Inflammatory macrophage treated with lipopolysaccharide for 1 hour (primary cell): ENCODE measurements at regions not wholly inside any gene's neighbourhood (a gene's known extent, or its start where the extent isn't known, plus 50 kb on each side); places are given as distances from the start of the nearest gene placed in this dataset.
"Not testable (repeated sequence)": the region's sequence is repeated elsewhere in the genome, so short reads cannot be mapped to it uniquely, and the experiment has no call there.

Experiments
- DNase-seq, 2 donors: peaks; one replicate each; pipeline ENCODE4 v3.0.0-alpha.2; 2020 to 2022

DNA sequence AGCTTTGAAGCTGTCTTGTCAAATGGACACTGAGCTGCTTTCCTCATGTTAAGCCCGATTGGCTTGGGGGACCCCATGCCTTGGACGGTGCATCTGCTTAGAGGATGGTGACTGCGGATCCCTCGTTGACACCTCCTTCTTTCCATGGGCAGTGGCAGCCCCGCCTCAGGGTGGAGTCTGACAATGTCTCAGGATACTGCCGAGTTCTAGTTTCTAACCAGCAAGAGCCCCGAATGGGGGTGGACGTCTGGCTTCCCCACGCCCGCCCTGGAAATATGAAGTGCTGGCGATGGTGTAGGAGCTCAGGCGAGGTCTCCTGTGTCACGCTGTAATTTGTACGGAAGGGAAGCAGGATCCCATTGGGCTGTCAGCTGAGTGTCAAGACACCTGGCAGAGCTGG is 106.2 kb upstream of the CTBP2 start:
- DNase-seq = no peak

- no peak for DNase-seq
Measured at GRCh38 chr10:125265579-125265955, 105.2 kb upstream of the CTBP2 start.

DNA sequence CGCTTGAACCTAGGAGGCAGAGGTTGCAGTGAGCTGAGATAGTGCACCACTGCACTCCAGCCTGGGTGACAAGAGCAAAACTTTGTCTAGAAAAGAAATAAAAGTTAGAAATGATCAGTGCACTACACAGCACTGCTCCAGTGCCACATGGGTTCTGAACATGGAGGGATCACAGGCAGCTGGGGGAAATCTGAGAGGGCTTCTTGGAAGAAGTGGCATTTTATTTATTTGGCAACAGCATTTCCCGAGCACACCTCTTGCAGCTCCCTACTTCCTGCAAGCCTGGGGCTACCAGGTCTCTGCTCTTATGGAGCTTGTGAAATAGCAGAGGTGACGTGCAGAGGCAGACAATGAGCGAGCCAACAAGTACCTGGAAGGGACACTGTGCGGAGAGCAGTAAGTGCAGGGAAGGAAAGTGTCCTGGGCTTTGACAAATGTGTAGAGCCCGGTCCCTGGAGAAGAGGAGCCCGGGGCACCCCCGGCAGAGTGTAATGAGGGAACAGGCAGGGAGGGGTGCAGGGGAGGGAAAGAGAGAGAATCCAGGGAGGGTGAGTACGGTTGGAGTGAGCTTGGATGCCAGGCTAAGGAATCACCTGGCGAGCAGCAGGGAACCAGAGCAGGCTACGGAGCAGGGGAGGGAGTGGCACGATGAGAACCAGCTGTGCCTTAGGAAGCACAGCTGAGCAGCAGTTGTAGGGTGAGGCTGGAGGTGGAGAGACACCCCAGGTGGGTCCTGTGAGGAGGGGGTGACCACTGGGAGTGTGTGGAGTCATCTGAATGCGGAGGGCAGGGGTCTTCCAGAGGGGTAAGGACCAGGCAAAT is 104.6 kb upstream of the CTBP2 start:
- no peak for DNase-seq

GRCh38 chr10:125264091-125264490 is 103.7 kb upstream of the CTBP2 start:
- DNase-seq = no peak

DNA sequence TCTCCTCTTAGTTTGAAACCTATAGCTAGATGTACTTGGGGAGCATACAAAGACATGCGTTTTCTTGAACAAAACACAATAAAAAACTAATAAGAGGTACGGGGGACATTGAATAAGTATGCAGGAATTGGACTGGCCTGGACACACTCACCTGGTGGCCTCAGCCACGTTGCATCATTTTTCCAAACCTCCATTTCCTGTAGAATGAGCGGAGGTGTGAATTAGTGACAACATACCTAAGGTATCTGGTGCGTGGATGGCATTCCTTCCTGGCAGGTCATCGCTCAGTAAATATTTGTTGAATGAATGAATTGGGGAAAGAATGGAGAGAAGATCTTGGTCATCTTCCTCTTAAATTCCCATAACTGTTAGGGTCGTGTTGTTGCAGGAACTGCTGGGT is 103.2 kb upstream of the CTBP2 start:
- no peak for DNase-seq

- no peak for DNase-seq
Measured at GRCh38 chr10:125262920-125263319, 102.6 kb upstream of the CTBP2 start.

DNA sequence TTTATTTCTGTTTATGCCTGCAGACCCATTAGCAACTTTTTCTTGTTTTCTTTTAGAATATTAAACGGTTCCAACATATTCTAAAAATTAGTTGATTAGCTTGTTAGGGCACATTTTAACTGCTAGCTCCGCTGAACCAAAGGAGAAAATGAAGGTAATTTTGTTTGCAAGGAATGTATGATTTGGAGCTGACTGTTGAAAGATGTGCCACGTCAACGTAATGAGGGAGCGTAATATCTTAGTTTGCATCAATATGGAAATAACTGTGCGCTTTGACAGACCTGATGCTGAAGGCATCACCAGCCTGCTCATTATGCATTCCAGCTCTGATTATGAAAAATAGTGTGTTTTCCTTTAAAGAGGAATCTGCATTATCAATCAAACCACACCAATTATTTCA is 102.0 kb upstream of the CTBP2 start:
- no peak for DNase-seq

DNA sequence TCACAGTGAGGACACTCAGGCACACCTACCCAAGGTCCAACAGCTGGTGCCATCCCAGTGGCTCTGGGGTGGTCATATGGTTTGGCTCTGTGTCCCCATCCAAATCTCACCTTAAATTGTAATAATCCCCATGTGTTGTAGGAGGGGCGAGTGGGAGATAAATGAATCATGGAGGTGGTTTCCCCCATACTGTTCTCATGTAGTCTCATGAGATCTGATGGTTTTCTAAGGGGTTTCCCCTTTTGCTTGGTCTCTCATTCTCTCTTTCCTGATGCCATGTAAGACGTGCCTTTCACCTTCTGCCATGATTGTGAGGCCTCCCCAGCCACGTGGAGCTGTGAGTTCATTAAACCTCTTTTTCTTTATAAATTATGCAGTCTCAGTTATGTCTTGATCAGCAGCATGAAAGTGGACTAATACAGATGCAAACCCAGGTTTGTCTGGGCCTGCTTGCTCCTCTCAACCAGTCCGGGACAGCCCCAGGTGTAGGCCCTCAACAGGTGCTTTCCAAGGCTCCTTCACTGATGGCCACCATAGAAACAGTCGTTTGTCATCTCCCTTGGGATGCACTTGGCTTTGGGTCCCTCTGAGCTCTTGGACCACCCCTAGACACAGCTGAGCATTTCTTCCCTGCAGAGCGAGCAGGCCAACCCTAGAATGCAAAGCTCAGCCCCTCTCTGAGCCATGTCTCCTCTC is 101.3 kb upstream of the CTBP2 start:
- no peak for DNase-seq

- DNase-seq = no peak
Measured at GRCh38 chr10:125260260-125260659, 99.9 kb upstream of the CTBP2 start.

DNA sequence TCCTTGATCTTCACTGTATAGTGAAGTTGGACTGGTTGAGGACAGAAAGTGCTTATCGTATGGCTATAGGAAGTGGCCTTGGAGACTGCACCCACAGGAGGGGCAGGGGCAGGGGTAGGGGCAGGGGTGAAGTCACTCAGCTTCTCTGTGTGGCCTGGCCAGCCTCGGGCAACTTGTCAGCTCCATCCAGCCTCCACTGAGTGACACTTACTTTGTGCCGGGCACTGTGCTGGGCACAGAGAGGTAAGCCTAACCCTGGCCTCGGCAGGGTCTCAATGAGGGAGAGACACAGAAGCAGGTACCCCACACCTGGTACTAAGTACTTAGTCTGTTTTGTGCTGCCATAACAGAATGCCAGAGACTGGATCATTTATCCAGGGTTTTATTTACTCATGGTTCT is 99.3 kb upstream of the CTBP2 start:
- DNase-seq = no peak

DNA sequence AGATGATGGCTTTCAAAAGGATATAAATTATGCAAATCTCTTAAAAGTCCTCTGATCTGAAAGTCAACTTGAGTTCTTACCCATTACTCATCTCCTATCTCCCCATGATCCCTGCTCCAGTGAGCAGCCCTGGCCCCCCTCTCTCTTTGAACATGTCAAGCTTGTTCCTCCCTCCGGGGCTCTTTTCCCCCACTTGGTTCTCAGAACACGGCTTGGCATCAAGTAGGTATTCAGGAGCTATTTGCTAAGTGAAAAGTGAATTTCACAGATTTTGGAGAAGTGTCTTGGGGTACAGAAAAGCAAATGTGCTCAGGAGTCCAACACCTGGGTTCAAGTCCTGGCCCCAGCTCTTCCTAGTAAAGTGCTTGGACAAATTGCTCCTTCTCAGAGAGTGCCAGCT is 98.3 kb upstream of the CTBP2 start:
- no peak for DNase-seq

GRCh38 chr10:125257521-125258108 is 97.3 kb upstream of the CTBP2 start:
- DNase-seq = no peak

DNA sequence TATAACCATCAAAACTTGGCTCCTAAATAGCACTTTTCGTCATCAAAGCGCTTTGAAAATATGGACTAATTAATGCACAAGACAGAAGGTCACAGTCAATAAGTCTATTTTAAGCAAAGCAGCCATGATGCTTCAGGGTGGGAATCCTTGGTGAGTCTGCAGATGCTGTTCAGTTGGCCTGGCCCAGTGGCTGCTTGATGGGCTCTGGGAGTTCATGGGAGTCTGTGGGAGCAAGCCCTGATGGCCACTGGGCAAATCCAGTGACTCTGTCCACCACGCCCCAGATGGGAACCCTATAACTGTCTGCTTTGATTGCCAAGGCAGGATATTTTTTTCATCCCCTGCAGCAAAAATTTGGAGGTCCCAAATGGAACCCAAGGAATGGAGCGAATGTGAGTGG is 95.7 kb upstream of the CTBP2 start:
- no peak for DNase-seq

DNA sequence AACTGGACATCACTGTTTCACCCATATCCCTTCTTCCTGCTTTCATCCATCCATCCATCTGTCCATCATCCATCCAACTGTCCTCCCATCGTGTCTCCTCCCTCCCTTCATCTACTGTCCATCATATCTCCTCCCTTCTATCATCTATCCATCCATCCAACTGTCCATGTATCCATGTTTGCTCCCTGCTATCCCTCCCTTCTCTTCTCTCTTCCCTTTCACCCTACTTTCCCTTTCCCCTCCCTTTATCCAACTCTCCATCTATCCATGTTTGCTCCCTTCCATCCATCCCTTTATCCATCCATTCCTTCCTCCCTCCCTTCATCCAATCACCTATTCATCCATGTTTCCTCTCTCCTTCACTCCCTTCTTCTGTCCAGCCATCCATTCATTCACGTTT is 92.6 kb upstream of the CTBP2 start:
- DNase-seq = no peak

DNA sequence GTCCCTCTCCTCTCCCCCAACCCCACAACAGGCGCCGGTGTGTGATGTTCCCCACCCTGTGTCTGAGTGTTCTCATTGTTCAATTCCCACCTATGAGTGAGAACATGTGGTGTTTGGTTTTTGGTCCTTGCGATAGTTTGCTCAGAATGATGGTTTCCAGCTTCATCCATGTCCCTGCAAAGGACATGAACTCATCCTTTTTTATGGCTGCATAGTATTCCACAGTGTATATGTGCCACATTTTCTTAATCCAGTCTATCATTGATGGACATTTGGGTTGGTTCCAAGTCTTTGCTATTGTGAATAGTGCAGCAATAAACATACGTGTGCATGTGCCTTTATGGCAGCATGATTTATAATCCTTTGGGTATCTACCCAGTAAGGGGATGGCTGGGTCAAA is 90.5 kb upstream of the CTBP2 start:
- not testable (repeated sequence) for DNase-seq

DNA sequence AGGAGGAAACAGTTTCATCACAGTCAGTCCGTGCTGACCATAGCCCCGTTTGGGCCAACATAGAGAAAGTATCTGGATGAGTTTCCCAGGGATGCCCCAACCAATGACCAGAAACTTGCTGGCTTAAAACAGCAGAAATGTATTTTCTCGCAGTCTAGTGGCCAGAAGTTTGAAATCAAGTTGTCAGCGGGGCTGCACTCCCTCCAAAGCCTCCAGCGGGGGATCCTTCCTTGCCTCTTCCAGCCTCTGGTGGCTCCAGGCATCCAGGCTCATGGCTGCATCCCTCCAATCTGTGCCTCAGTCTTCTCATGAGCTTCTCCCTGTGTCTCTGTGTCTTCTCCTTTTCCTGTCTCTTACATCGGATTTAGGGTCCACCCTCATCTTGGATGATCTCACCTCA is 89.6 kb upstream of the CTBP2 start:
- no peak for DNase-seq

DNA sequence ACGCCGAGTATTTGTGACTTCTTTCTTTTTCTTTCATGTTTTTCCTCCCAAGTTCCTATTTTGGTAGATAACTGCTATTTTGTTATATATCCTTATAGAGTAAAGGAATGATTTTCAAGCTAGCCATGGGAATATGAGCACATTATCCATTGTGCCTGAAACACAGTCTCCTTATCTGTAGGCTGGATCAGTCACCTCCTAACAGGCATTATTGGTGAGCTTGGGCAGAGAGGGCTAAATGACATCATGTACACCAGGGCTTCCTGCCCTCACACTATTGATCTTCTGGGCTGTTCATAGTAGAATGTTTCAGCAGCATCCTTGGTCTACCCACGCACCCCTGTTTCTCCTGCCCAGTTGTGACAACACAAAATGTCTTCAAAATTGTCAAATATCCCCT is 88.1 kb upstream of the CTBP2 start:
- DNase-seq = no peak

DNA sequence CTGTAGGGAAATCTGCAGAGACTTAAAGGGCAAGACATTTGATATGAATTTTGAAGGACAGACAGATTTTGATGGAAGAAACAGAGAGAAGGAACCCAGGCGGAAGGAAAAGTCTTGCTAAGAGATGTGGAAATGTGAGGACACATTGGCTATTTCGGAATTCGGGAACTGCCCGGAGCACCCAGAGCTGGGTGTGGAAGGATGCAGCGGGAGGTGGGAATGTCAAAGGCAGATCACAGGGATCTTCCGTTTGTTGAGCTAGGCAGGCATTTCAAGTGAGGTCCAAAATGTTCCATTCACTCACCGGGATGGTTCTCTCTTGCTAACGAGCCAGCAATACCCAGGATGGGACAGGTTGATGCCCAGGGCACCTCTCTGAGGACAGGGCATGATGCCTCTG is 87.2 kb upstream of the CTBP2 start:
- DNase-seq = no peak

GRCh38 chr10:125243532-125244253 is 83.3 kb upstream of the CTBP2 start:
- no peak for DNase-seq

- DNase-seq = no peak
Measured at GRCh38 chr10:125238682-125239081, 78.3 kb upstream of the CTBP2 start.

GRCh38 chr10:125236091-125236490 is 75.7 kb upstream of the CTBP2 start:
- no peak for DNase-seq

GRCh38 chr10:125235093-125236069 is 75.0 kb upstream of the CTBP2 start:
- no peak for DNase-seq
